ENCODE measurements at regions not wholly inside any gene's neighbourhood (a gene's known extent, or its start where the extent isn't known, plus 50 kb on each side); places are given as distances from the start of the nearest gene placed in this dataset.

DNA sequence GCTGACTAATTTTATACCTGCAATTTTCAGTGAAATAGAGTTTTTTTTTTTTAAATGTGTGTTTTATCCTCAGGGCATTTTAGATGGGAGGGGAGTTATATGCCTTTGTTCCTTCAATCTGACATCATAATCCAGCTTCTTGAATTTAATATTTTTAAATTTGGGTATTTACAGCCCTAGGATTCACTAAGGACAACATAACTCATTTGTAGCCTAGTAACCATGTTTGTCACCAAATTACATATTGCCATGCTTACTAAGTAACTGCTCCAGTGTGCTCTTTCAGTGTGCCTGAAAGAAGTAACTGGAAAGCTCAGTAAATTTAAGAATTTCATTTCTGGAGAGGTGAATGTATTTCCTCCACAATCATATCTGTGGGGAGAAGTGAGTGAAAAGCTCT is 56.8 kb upstream of the DGKB start:
- no peak for DNase-seq (ENCODE audit: low read depth)
- TF ChIP-seq, protein P1, sequence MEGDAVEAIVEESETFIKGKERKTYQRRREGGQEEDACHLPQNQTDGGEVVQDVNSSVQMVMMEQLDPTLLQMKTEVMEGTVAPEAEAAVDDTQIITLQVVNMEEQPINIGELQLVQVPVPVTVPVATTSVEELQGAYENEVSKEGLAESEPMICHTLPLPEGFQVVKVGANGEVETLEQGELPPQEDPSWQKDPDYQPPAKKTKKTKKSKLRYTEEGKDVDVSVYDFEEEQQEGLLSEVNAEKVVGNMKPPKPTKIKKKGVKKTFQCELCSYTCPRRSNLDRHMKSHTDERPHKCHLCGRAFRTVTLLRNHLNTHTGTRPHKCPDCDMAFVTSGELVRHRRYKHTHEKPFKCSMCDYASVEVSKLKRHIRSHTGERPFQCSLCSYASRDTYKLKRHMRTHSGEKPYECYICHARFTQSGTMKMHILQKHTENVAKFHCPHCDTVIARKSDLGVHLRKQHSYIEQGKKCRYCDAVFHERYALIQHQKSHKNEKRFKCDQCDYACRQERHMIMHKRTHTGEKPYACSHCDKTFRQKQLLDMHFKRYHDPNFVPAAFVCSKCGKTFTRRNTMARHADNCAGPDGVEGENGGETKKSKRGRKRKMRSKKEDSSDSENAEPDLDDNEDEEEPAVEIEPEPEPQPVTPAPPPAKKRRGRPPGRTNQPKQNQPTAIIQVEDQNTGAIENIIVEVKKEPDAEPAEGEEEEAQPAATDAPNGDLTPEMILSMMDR (IDR thresholded peaks at IDR 0.05; ENCODE audit: low read depth, low read length), result no peak
- TF ChIP-seq POLR2A (IDR thresholded peaks at IDR 0.05; ENCODE audit: extremely low read depth, insufficient read length), result no peak
- H3K4me3 ChIP-seq (ENCODE audit: low read depth, low read length), result no peak overlapping the region

DNA sequence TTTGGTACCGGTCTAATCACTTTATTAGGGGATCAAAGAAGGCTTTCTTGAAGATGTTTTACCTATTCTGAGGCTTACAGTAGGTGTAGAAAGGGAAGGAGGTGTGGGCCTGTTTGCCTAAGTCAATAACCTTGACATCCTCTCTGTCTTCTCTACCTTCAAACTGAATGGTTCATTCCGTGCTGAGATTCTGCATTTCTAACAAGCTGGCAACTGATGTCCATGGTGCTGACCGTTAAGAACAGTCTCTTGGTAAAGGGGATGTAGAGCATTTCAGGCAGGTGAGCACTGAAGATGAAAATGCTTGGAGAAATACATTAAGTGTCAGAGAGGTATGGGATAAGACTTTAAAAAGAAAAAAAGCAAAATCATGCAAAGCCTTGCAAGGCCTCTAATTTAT is 51.5 kb upstream of the DGKB start:
- H3K4me3 ChIP-seq (ENCODE audit: low read depth, low read length), result no peak overlapping the region
- TF ChIP-seq POLR2A (IDR thresholded peaks at IDR 0.05; ENCODE audit: extremely low read depth, insufficient read length) (no peak), MYC (IDR thresholded peaks at IDR 0.05; ENCODE audit: low read depth, low read length) (no peak)
- TF ChIP-seq, protein P2, sequence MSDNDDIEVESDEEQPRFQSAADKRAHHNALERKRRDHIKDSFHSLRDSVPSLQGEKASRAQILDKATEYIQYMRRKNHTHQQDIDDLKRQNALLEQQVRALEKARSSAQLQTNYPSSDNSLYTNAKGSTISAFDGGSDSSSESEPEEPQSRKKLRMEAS (IDR thresholded peaks at IDR 0.05; ENCODE audit: low read depth, low read length), result no peak
- TF ChIP-seq, protein P1 (IDR thresholded peaks at IDR 0.05; ENCODE audit: low read depth, low read length), result no peak
- no peak for DNase-seq (ENCODE audit: low read depth)
